Stimulated activated naive CD8-positive, alpha-beta T cell treated with anti-CD3 and anti-CD28 coated beads, Interleukin-15, amount 100 ng/mL, for 72 hours (primary cell): ENCODE measurements at regions not wholly inside any gene's neighbourhood (a gene's known extent, or its start where the extent isn't known, plus 50 kb on each side); places are given as distances from the start of the nearest gene placed in this dataset.

Experiments
- ATAC-seq: fragments of 150-1000 bp; cut with Tn5 transposase; 2 replicates; pipeline ENCODE4 v1.10.0; 2021; ENCODE audit warnings: mild to moderate bottlenecking, moderate library complexity
- DNase-seq, 2 donors: peaks; one replicate each; pipeline ENCODE4 v3.0.0; 2021 to 2022
- H3K27ac Mint-ChIP-seq, 2 donors: one replicate each; pipeline ENCODE4 v1.8.0; 2022; ENCODE audit warnings: mild to moderate bottlenecking in 2 of 2, mixed read lengths in 2 of 2, moderate library complexity in 2 of 2
- H3K27me3 Mint-ChIP-seq: one replicate; pipeline ENCODE4 v1.8.0; 2022; ENCODE audit warnings: mixed read lengths
- H3K4me1 Mint-ChIP-seq: one replicate; pipeline ENCODE4 v1.8.0; 2022; ENCODE audit warnings: mild to moderate bottlenecking, mixed read lengths
- H3K4me3 Mint-ChIP-seq, 2 donors: one replicate each; pipeline ENCODE4 v1.8.0; 2022; ENCODE audit warnings: mild to moderate bottlenecking in 2 of 2, mixed read lengths in 2 of 2, moderate library complexity in 1 of 2
- H3K9me3 Mint-ChIP-seq, 2 donors: one replicate each; pipeline ENCODE4 v1.8.0; 2022; ENCODE audit warnings: mixed read lengths in 2 of 2

GRCh38 chr5:92780057-92780456, 801.0 kb downstream of the NR2F1-AS1 start:
- Mint-ChIP-seq H3K9me3 (no peaks in the 10 kb centered on the region), H3K4me3 (no peak overlapping the region), H3K4me1 (no peaks in the 10 kb centered on the region), H3K27me3 (no peaks in the 10 kb centered on the region), H3K27ac (no peak overlapping the region)
- no peak for ATAC-seq
- DNase-seq: no peak

GRCh38 chr5:92779536-92779935, 801.5 kb downstream of the NR2F1-AS1 start:
- no peak for ATAC-seq

GRCh38 chr5:92778261-92778660, 802.8 kb downstream of the NR2F1-AS1 start:
- no peak overlapping the region for H3K27ac Mint-ChIP-seq
- no peaks in the 10 kb centered on the region for H3K9me3 Mint-ChIP-seq
- no peak overlapping the region for H3K4me3 Mint-ChIP-seq
- no peaks in the 10 kb centered on the region for H3K4me1 Mint-ChIP-seq
- ATAC-seq (no peak), DNase-seq (no peak)
- H3K27me3 Mint-ChIP-seq: no peaks in the 10 kb centered on the region

More at GRCh38 chr5:92779536-92779935, 801.5 kb downstream of the NR2F1-AS1 start:
- H3K9me3 Mint-ChIP-seq: no peaks in the 10 kb centered on the region
- no peaks in the 10 kb centered on the region for H3K27me3 Mint-ChIP-seq
- H3K27ac Mint-ChIP-seq: no peak overlapping the region
- H3K4me3 Mint-ChIP-seq: no peak overlapping the region
- no peak for DNase-seq
- no peaks in the 10 kb centered on the region for H3K4me1 Mint-ChIP-seq

- Mint-ChIP-seq H3K27ac (no peak overlapping the region), H3K4me3 (no peak overlapping the region), H3K27me3 (no peaks in the 10 kb centered on the region), H3K9me3 (no peaks in the 10 kb centered on the region), H3K4me1 (no peaks in the 10 kb centered on the region)
- ATAC-seq: no peak
- DNase-seq: no peak
These were observed 803.6 kb downstream of the NR2F1-AS1 start for GRCh38 chr5:92777421-92777820.

GRCh38 chr5:92775711-92776615, 805.1 kb downstream of the NR2F1-AS1 start:
- DNase-seq: no peak
- no peak for ATAC-seq
- no peaks in the 10 kb centered on the region for H3K9me3 Mint-ChIP-seq
- H3K4me3 Mint-ChIP-seq: no peak overlapping the region
- no peaks in the 10 kb centered on the region for H3K4me1 Mint-ChIP-seq
- H3K27me3 Mint-ChIP-seq: no peaks in the 10 kb centered on the region
- no peak overlapping the region for H3K27ac Mint-ChIP-seq

GRCh38 chr5:92769978-92770377, 811.0 kb downstream of the NR2F1-AS1 start:
- H3K9me3 Mint-ChIP-seq: no peaks in the 10 kb centered on the region
- H3K4me3 Mint-ChIP-seq: no peak overlapping the region
- H3K27me3 Mint-ChIP-seq: no peaks in the 10 kb centered on the region
- no peak overlapping the region for H3K27ac Mint-ChIP-seq
- ATAC-seq (no peak), DNase-seq (no peak)
- no peaks in the 10 kb centered on the region for H3K4me1 Mint-ChIP-seq

- DNase-seq (no peak), ATAC-seq (no peak)
- no peak overlapping the region for H3K27ac Mint-ChIP-seq
- no peaks in the 10 kb centered on the region for H3K4me1 Mint-ChIP-seq
- H3K27me3 Mint-ChIP-seq: no peaks in the 10 kb centered on the region
- H3K9me3 Mint-ChIP-seq: peaks cover 0 to 7% of the 10 kb centered on the region in 2 donors
- no peak overlapping the region for H3K4me3 Mint-ChIP-seq
These were observed 819.4 kb downstream of the NR2F1-AS1 start for GRCh38 chr5:92761585-92761984.

- no peak for ATAC-seq
- no peak for DNase-seq
- no peak overlapping the region for H3K27ac Mint-ChIP-seq
- no peaks in the 10 kb centered on the region for H3K4me1 Mint-ChIP-seq
- no peak overlapping the region for H3K4me3 Mint-ChIP-seq
- no peaks in the 10 kb centered on the region for H3K27me3 Mint-ChIP-seq
- peaks cover 0 to 7% of the 10 kb centered on the region in 2 donors for H3K9me3 Mint-ChIP-seq
These were observed 820.5 kb downstream of the NR2F1-AS1 start for GRCh38 chr5:92760550-92760949.

GRCh38 chr5:92758552-92758951, 822.5 kb downstream of the NR2F1-AS1 start:
- ATAC-seq (no peak), DNase-seq (no peak)

GRCh38 chr5:92749943-92750342, 831.1 kb downstream of the NR2F1-AS1 start:
- ATAC-seq (no peak), DNase-seq (no peak)
- H3K27me3 Mint-ChIP-seq: no peaks in the 10 kb centered on the region
- H3K27ac Mint-ChIP-seq: peak overlapping the region in 1 of 2 donors; percentile 27
- H3K9me3 Mint-ChIP-seq: no peaks in the 10 kb centered on the region
- no peaks in the 10 kb centered on the region for H3K4me1 Mint-ChIP-seq
- H3K4me3 Mint-ChIP-seq: no peak overlapping the region

More at GRCh38 chr5:92758552-92758951, 822.5 kb downstream of the NR2F1-AS1 start:
- Mint-ChIP-seq H3K9me3 (peaks cover 0 to 7% of the 10 kb centered on the region in 2 donors), H3K4me3 (no peak overlapping the region), H3K27me3 (no peaks in the 10 kb centered on the region), H3K4me1 (no peaks in the 10 kb centered on the region), H3K27ac (no peak overlapping the region)

GRCh38 chr5:92748072-92748676, 832.8 kb downstream of the NR2F1-AS1 start:
- no peaks in the 10 kb centered on the region for H3K9me3 Mint-ChIP-seq
- H3K4me1 Mint-ChIP-seq: no peaks in the 10 kb centered on the region
- ATAC-seq (no peak), DNase-seq (no peak)
- no peak overlapping the region for H3K4me3 Mint-ChIP-seq
- no peak overlapping the region for H3K27ac Mint-ChIP-seq
- no peaks in the 10 kb centered on the region for H3K27me3 Mint-ChIP-seq

- DNase-seq: no peak
- Mint-ChIP-seq H3K9me3 (peaks cover 0 to 5% of the 10 kb centered on the region in 2 donors), H3K4me1 (no peaks in the 10 kb centered on the region)
These were observed 839.1 kb downstream of the NR2F1-AS1 start for GRCh38 chr5:92741906-92742305.

GRCh38 chr5:92734211-92734940, 846.6 kb downstream of the NR2F1-AS1 start:
- H3K27ac Mint-ChIP-seq: no peak overlapping the region
- peaks cover 0 to 7% of the 10 kb centered on the region in 2 donors for H3K9me3 Mint-ChIP-seq
- H3K4me3 Mint-ChIP-seq: no peak overlapping the region
- no peak for ATAC-seq
- DNase-seq: no peak
- no peaks in the 10 kb centered on the region for H3K27me3 Mint-ChIP-seq
- no peaks in the 10 kb centered on the region for H3K4me1 Mint-ChIP-seq

More at GRCh38 chr5:92741906-92742305, 839.1 kb downstream of the NR2F1-AS1 start:
- ATAC-seq: no peak
- Mint-ChIP-seq H3K27me3 (no peaks in the 10 kb centered on the region), H3K4me3 (no peak overlapping the region), H3K27ac (no peak overlapping the region)

GRCh38 chr5:92730486-92730885, 850.5 kb downstream of the NR2F1-AS1 start:
- Mint-ChIP-seq H3K4me1 (no peaks in the 10 kb centered on the region), H3K4me3 (no peak overlapping the region), H3K27ac (no peak overlapping the region), H3K9me3 (no peaks in the 10 kb centered on the region), H3K27me3 (no peaks in the 10 kb centered on the region)
- no peak for ATAC-seq
- DNase-seq: no peak

GRCh38 chr5:92729088-92729487, 851.9 kb downstream of the NR2F1-AS1 start:
- H3K27me3 Mint-ChIP-seq: no peaks in the 10 kb centered on the region

More at GRCh38 chr5:92729088-92729487, 851.9 kb downstream of the NR2F1-AS1 start:
- Mint-ChIP-seq H3K4me3 (no peak overlapping the region), H3K4me1 (no peaks in the 10 kb centered on the region), H3K27ac (no peak overlapping the region), H3K9me3 (peaks cover 0 to 5% of the 10 kb centered on the region in 2 donors)
- DNase-seq (no peak), ATAC-seq (no peak)
